Suppressor macrophage treated with lipopolysaccharide for 4 hours (primary cell): ENCODE measurements at regions not wholly inside any gene's neighbourhood (a gene's known extent, or its start where the extent isn't known, plus 50 kb on each side); places are given as distances from the start of the nearest gene placed in this dataset.
"Not testable (repeated sequence)": the region's sequence is repeated elsewhere in the genome, so short reads cannot be mapped to it uniquely, and the experiment has no call there.

Experiments
- DNase-seq: peaks from one replicate; pipeline ENCODE4 v3.0.0-alpha.2; 2020

GRCh38 chr7:156545979-156546378 is 94.6 kb upstream of the RNF32 start:
- no peak for DNase-seq

- DNase-seq, result no peak
Measured at GRCh38 chr7:156544919-156545715, 95.5 kb upstream of the RNF32 start.

- DNase-seq, result no peak
Measured at GRCh38 chr7:156543699-156544598, 96.6 kb upstream of the RNF32 start.

GRCh38 chr7:156540619-156541165 is 99.9 kb upstream of the RNF32 start:
- no peak for DNase-seq

GRCh38 chr7:156539999-156540398 is 100.6 kb upstream of the RNF32 start:
- no peak for DNase-seq

- no peak for DNase-seq
Measured at GRCh38 chr7:156537006-156537405, 103.6 kb upstream of the RNF32 start.

- no peak for DNase-seq
Measured at GRCh38 chr7:156534925-156535324, 105.6 kb upstream of the RNF32 start.

GRCh38 chr7:156533964-156534363 is 106.6 kb upstream of the RNF32 start:
- DNase-seq, result no peak

GRCh38 chr7:156533420-156533819 is 107.2 kb upstream of the RNF32 start:
- DNase-seq, result no peak

GRCh38 chr7:156532016-156532602 is 108.5 kb upstream of the RNF32 start:
- DNase-seq, result no peak

- DNase-seq, result no peak
Measured at GRCh38 chr7:156529956-156530355, 110.6 kb upstream of the RNF32 start.

GRCh38 chr7:156527458-156527890 is 113.1 kb upstream of the RNF32 start:
- DNase-seq, result no peak

GRCh38 chr7:156524818-156525597 is 115.6 kb upstream of the RNF32 start:
- no peak for DNase-seq

GRCh38 chr7:156523447-156524048 is 117.0 kb upstream of the RNF32 start:
- no peak for DNase-seq

GRCh38 chr7:156522801-156523200 is 117.8 kb upstream of the RNF32 start:
- no peak for DNase-seq

GRCh38 chr7:156519070-156519469 is 121.5 kb upstream of the RNF32 start:
- no peak for DNase-seq

- DNase-seq, result no peak
Measured at GRCh38 chr7:156518466-156518865, 122.1 kb upstream of the RNF32 start.

GRCh38 chr7:156517858-156518257 is 122.7 kb upstream of the RNF32 start:
- not testable (repeated sequence) for DNase-seq

- no peak for DNase-seq
Measured at GRCh38 chr7:156516791-156517378, 123.7 kb upstream of the RNF32 start.

- DNase-seq, result no peak
Measured at GRCh38 chr7:156515911-156516790, 124.4 kb upstream of the RNF32 start.

GRCh38 chr7:156514851-156515250 is 125.7 kb upstream of the RNF32 start:
- DNase-seq, result no peak
